Psoas muscle (tissue), 7 donors: ENCODE measurements at regions not wholly inside any gene's neighbourhood (a gene's known extent, or its start where the extent isn't known, plus 50 kb on each side); places are given as distances from the start of the nearest gene placed in this dataset.

Source experiments
- ATAC-seq, 4 donors: fragments of 200-7000 bp; cut with Tn5 transposase; one replicate each; pipeline ENCODE4 v1.9.1; 2020; ENCODE audit warnings: moderate library complexity in 3 of 4, mild to moderate bottlenecking in 2 of 4
- DNase-seq, 2 donors: peaks; one replicate each; pipeline ENCODE4 v3.0.0-alpha.2; 2020
- H3K27ac ChIP-seq: fragments of 200-600 bp; one replicate; pipeline ENCODE4 v1.8.0; 2022
- H3K27me3 ChIP-seq, 3 donors: fragments of 200-600 bp in 1 of 3; one replicate each; pipeline versions ENCODE4 v1.6.1 to v1.8.0; 2013 to 2022; ENCODE audit warnings: low read length in 2 of 3, mild to moderate bottlenecking in 2 of 3, moderate library complexity in 1 of 3; ENCODE audit not compliant: insufficient read depth in 3 of 3
- H3K36me3 ChIP-seq, 2 donors: fragments of 200-600 bp in 1 of 2; one replicate each; pipeline versions ENCODE4 v1.6.1 to v1.8.0; 2013 to 2022; ENCODE audit warnings: low read depth in 1 of 2, mild to moderate bottlenecking in 1 of 2, moderate library complexity in 1 of 2; ENCODE audit not compliant: insufficient read depth in 1 of 2
- H3K4me1 ChIP-seq: fragments of 200-600 bp; one replicate; pipeline ENCODE4 v1.8.0; 2022
- H3K4me3 ChIP-seq: fragments of 200-600 bp; one replicate; pipeline ENCODE4 v1.8.0; 2022; ENCODE audit warnings: mild to moderate bottlenecking
- H3K9me3 ChIP-seq: fragments of 200-600 bp; one replicate; pipeline ENCODE4 v1.8.0; 2022
- WGBS, 3 donors: extraction: QIAGEN DNeasy Blood & Tissue Kit; methylation state at CpG; one replicate each; pipeline versions ENCODE4 v1.1.6 to v1.1.7; 2013; 5-methylcytosine and 5-hydroxymethylcytosine counted together
- intact Hi-C, 2 donors: fragments of 100-400 bp; cut with DNase I; formaldehyde crosslinking; loops; one replicate each; pipeline versions ENCODE4 v1.11.0 to v1.14.2; 2022
- TF ChIP-seq, protein P1 (sequence below): fragments of 200-600 bp; IDR thresholded peaks from one replicate; pipeline ENCODE4 v1.8.0; 2022; ENCODE audit warnings: antibody characterized with exemption
- donor health status: healthy with polysubstance abuse.
- donor health status: DM: no; HTN: no; CAD: no; lungs with moderate emphysema.
- donor health status: Bipolar disorder and iron deficiency.
- donor health status: healthy.
- donor health status: DM: yes; HTN: yes; CAD: no.
- donor health status: DM: no; HTN: no; CAD: no.
- donor health status: DM: yes; HTN: yes; CAD: no.

DNA sequence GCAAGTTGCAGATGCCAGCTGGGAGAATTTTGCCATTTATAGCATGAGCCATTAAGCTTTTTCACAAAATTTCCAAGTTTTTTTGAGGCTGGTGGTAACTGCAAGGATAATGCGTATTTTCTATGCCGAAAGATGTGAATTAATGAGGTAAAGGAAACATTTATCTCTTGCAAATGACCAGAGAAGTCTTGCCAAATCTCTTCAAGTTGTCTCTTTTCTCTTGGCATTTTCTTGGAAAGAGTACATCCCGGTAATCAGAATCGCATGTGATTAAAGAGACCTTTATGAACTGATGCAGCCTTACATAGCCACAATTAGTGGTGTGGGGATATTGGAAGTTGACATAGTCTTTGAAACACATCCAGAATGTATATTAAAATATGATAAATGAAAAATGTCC is 136.5 kb upstream of the MMADHC start:
- Histone ChIP-seq H3K4me3 (no peak overlapping the region), H3K27ac (no peak overlapping the region), H3K36me3 (no peaks in the 10 kb centered on the region), H3K27me3 (no peaks in the 10 kb centered on the region), H3K9me3 (no peaks in the 10 kb centered on the region), H3K4me1 (no peaks in the 10 kb centered on the region)
- 92 to 95% (median 93%) methylated on average over 4 of the region's 4 CpGs for WGBS, 3 donors
- TF ChIP-seq, protein P1, sequence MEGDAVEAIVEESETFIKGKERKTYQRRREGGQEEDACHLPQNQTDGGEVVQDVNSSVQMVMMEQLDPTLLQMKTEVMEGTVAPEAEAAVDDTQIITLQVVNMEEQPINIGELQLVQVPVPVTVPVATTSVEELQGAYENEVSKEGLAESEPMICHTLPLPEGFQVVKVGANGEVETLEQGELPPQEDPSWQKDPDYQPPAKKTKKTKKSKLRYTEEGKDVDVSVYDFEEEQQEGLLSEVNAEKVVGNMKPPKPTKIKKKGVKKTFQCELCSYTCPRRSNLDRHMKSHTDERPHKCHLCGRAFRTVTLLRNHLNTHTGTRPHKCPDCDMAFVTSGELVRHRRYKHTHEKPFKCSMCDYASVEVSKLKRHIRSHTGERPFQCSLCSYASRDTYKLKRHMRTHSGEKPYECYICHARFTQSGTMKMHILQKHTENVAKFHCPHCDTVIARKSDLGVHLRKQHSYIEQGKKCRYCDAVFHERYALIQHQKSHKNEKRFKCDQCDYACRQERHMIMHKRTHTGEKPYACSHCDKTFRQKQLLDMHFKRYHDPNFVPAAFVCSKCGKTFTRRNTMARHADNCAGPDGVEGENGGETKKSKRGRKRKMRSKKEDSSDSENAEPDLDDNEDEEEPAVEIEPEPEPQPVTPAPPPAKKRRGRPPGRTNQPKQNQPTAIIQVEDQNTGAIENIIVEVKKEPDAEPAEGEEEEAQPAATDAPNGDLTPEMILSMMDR, result no peak
- no peak for ATAC-seq
- DNase-seq, result no peak
- intact Hi-C loops, result no loop called here

- H3K4me1 ChIP-seq, result no peaks in the 10 kb centered on the region
- DNase-seq (no peak), ATAC-seq (no peak)
- H3K27ac ChIP-seq, result no peak overlapping the region
- H3K36me3 ChIP-seq, result no peaks in the 10 kb centered on the region
- intact Hi-C loops, result no loop called here
- H3K27me3 ChIP-seq, result no peaks in the 10 kb centered on the region
- TF ChIP-seq, protein P1, result no peak
- H3K4me3 ChIP-seq, result no peak overlapping the region
- WGBS, 3 donors, result 22 to 29% (median 23%) methylated on average over 2 of the region's 2 CpGs
- H3K9me3 ChIP-seq, result no peaks in the 10 kb centered on the region
Measured at GRCh38 chr2:149720615-149721014, 133.0 kb upstream of the MMADHC start.

- TF ChIP-seq, protein P1, result no peak
- no peak overlapping the region for H3K4me3 ChIP-seq
- no peaks in the 10 kb centered on the region for H3K36me3 ChIP-seq
- DNase-seq (no peak), ATAC-seq (no peak)
- H3K4me1 ChIP-seq, result no peaks in the 10 kb centered on the region
- H3K27me3 ChIP-seq, result no peaks in the 10 kb centered on the region
- H3K27ac ChIP-seq, result no peak overlapping the region
- intact Hi-C loops, result no loop called here
- WGBS, 3 donors, result 84 to 92% (median 86%) methylated on average over 3 of the region's 3 CpGs
- no peaks in the 10 kb centered on the region for H3K9me3 ChIP-seq
Measured at GRCh38 chr2:149719695-149720094, 132.1 kb upstream of the MMADHC start.

- intact Hi-C loops, result no loop called here
- no peaks in the 10 kb centered on the region for H3K27me3 ChIP-seq
- H3K9me3 ChIP-seq, result no peaks in the 10 kb centered on the region
- WGBS, 3 donors, result 72 to 82% (median 81%) methylated on average over 6 of the region's 6 CpGs
- H3K36me3 ChIP-seq, result no peaks in the 10 kb centered on the region
- H3K27ac ChIP-seq, result no peak overlapping the region
- TF ChIP-seq, protein P1, result no peak
- ATAC-seq, result no peak
- DNase-seq, result no peak
- no peaks in the 10 kb centered on the region for H3K4me1 ChIP-seq
- H3K4me3 ChIP-seq, result no peak overlapping the region
Measured at GRCh38 chr2:149716687-149717086, 129.1 kb upstream of the MMADHC start.

DNA sequence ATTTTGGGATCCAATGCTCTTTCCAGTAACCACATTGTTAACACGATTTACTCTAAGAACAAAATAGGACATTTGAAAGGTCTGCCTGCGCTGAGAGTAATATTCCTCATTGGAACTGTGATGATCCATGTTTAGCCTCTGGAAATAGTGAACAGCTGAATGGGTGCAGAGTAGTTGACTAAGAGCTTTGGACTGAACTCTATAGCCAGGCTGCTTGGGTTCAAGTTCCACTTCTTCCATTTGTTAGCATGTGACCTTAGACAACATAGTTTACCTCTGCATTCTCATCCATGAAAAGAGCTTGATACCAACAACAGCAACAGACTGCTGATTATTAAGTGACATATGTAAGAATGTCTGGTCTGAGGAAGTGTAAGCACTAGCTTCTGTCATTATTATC is 128.3 kb upstream of the MMADHC start:
- H3K27ac ChIP-seq, result no peak overlapping the region
- H3K27me3 ChIP-seq, result no peaks in the 10 kb centered on the region
- H3K4me1 ChIP-seq, result no peaks in the 10 kb centered on the region
- H3K4me3 ChIP-seq, result no peak overlapping the region
- no peaks in the 10 kb centered on the region for H3K36me3 ChIP-seq
- TF ChIP-seq, protein P1, result no peak
- ATAC-seq, result no peak
- H3K9me3 ChIP-seq, result no peaks in the 10 kb centered on the region
- no peak for DNase-seq
- intact Hi-C loops, result no loop called here
- 74 to 84% (median 80%) methylated on average over 2 of the region's 2 CpGs for WGBS, 3 donors
